Globus pallidus (tissue), 1 donor: ENCODE measurements at regions not wholly inside any gene's neighbourhood (a gene's known extent, or its start where the extent isn't known, plus 50 kb on each side); places are given as distances from the start of the nearest gene placed in this dataset.

Experiments used
- DNase-seq: peaks from one replicate; pipeline ENCODE4 v3.0.0-alpha.2; 2015; ENCODE audit warnings: low spot score

GRCh38 chr5:40413743-40414142 lies 266.0 kb upstream of the PTGER4 start:
- no peak for DNase-seq

- no peak for DNase-seq
Measured at GRCh38 chr5:40412771-40413170, 266.9 kb upstream of the PTGER4 start.

DNA sequence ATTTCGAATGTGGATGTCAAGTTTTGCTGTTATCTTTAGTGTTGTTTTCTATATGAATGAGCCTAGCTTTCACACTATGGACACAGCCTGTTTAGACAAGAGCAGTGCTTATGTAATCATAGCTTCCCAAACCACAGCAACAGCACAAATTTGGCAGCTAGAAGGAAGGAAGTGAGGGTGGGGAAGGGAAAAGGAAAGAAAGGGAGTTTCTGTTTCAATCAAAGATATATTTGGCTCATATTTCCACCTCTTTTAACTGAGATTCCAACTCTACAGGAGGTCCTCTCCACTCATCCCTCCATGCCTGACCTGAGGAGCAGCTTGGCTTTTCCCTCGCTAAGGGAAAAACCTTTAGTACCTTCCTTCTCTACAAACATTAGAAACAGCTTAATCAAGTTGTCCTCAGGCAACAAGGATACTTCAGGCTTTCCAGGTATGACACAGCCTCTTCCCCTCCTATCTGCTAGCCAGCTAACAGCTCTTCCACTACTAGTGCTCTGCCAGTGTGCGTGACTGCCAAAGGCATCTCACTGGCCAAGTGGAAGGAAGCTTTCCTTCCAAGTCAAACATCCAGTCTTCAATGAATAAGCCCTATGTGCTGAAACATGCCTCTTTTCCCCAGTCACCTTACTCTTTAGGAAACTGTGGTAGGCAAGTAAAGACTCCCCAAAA lies 268.6 kb upstream of the PTGER4 start:
- peak; percentile 29 for DNase-seq

DNA sequence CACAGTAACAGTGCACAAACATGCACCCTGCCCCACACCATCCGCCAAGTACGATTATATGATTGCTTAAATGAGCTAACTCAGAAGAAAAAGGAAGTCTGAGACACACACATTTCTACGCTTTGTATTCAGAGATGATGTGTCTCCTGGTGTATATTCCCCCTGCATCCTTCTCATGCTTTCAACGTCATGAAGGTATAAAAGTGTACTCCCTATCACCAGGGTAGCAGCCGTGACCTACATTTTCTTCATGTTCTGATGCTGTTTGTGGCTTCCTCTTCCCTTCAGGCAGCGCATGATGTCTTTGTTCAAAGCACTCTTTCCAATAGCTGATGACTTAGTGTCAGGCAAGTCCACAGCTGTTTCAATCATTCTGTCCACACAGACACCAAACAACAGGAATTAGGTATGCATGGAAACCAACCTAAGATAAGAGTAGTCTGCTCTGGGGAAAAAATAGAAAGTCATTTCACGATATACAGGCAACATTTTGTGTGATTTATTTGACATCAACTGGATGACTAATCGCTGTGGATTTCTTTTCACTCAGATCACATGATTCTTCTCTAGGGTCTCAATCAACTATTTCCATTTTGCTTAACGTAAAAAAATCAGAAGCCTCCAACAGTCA lies 269.4 kb upstream of the PTGER4 start:
- DNase-seq, result peak; percentile 24

GRCh38 chr5:40409601-40410000 lies 270.1 kb upstream of the PTGER4 start:
- DNase-seq, result peak; percentile 22

- peak; percentile 10 for DNase-seq
Measured at GRCh38 chr5:40406741-40407211, 272.9 kb upstream of the PTGER4 start.

DNA sequence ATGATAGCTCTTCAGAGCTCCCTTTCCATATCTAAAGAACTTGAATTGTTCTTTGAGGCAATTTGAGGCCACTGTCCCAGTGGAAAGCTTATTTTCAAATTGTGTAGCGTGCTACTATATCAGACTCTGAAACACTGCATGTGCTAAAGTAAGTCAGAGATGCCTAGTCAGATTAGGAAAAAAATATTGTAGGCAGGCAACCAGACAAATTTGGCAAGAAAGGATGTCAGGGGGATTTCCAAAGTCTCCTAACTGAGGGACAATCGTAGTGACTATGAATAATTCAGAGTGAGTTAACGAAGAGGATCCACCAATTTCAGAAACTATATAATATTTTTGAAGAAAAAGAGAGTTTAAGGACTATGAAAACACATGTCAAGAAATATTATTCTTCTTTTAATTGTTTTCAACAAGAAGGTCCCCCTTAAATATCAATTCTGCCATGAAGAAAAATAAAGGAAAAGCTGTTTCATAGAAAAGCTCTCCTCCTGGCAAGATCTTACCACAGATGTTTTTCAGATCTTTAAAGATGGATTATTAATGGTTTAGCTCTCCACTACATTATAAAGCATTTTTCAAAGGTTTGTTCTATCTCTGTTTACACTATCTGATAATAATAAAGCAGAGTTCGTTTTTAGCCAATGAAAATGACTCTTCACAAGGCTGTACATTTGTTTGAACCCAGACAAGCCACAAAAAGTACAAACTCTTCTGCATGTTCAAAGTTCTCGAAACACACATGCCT lies 273.5 kb upstream of the PTGER4 start:
- no peak for DNase-seq

DNA sequence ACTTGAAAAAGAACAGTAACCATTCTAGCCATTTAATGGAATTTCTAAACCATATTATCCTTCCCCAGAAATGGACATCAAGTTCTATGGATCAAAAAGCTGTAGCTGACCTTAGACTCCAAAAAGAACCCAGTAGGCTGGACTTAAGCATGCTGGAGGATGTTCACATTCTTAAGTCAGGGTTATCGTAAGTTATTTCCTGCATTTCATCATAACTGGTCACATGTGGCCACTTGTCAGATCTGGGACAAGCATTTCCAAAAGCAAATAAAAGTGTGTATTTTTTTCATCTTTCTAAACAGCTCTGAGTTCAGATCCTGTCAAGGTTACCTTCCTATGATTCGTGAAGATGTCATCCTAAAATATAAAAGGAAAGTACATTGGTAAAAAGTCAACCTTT lies 274.5 kb upstream of the PTGER4 start:
- DNase-seq, result no peak

GRCh38 chr5:40404613-40405012 lies 275.1 kb upstream of the PTGER4 start:
- no peak for DNase-seq

- DNase-seq, result no peak
Measured at GRCh38 chr5:40402007-40402364, 277.7 kb upstream of the PTGER4 start.

DNA sequence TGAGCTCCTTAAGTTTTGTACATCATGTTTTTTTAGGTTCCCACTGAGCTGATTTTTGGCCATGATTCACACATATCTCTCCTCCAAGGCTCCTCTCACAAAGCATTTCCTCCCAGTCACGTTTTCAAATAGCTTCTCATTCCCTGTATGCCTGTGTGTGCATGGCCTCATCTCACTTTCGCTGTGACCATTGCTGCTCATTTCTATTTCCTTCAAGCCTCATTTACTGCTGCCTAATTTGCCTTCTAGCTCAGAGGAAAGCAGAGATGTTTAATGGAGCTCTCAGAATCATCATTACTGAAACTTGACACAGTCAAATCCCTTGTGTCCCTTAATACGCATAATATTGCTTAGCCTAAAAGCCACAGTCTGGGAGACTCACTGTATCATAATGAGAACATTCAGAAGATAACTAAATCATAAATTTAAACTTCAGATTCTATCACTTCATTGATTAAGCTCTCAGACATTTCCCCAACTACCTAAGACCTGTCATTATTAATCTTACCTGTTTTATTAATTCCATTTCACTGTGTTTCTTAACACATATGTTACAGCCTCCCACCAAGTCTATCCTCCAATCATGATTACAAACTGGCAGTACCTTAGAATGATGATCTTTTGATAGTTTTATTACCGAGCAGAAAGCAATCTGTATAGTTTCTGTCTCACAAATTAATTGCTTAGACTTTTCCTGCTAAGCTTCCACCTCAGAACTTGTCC lies 278.3 kb upstream of the PTGER4 start:
- DNase-seq, result no peak

GRCh38 chr5:40400245-40400644 lies 279.5 kb upstream of the PTGER4 start:
- no peak for DNase-seq

DNA sequence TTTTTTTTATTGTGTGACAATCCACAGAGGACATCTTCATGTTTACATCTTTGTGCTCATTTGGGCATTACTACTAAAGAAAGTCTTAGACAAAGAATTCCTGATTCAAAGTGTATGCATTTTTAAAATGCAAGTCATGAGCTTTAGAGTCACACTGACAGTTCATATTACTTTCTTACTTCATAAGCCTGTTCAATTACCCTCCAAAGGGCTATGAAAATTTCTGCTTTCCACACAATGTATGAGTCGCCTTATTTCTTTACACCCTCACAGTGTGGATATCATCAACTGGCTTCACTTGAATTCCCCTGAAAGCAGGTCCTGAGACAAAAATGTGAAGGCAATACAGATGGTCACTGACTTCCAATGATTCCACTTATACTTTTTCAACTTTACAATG lies 280.4 kb upstream of the PTGER4 start:
- no peak for DNase-seq

DNA sequence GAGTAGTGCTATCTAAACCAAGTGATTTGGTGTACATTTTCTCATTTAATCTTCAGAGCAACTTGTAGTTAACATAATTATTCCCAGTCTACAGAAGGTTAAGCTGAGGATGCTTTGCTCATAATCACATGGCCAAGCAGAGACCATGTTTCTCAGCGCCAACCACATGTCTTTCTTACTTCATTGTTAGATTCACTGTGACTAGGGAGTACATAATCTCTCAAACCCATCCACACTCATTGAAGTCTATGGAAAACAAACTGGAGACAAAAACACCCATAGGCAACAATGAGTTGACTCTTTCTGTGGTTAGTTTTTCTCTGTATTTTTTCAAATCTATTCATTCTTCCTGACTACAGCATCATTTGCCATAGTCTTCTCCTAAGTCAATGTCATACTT lies 281.7 kb upstream of the PTGER4 start:
- DNase-seq, result no peak

- DNase-seq, result no peak
Measured at GRCh38 chr5:40397091-40397490, 282.6 kb upstream of the PTGER4 start.

GRCh38 chr5:40396317-40396716 lies 283.4 kb upstream of the PTGER4 start:
- DNase-seq, result no peak

GRCh38 chr5:40395251-40395650 lies 284.5 kb upstream of the PTGER4 start:
- no peak for DNase-seq

- no peak for DNase-seq
Measured at GRCh38 chr5:40394698-40395097, 285.0 kb upstream of the PTGER4 start.

DNA sequence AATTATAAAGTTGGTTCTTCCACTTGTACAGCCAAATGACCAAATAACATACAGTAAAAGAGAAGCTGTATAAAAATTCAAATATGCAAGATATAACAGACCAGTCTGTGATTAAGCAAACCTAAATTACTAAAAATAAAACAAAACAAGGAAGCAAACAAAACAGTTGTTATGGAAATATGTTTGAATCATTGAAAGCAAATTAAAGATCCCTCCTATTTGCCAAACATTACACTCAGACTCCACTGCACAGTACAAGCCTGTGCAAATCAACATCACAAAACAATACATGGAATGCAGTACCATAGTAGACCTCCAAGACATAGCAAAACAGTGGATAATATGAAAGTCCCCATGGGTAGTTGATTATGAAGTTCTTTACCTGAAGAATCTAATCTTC lies 288.1 kb upstream of the PTGER4 start:
- no peak for DNase-seq

- no peak for DNase-seq
Measured at GRCh38 chr5:40390281-40391149, 289.2 kb upstream of the PTGER4 start.

DNA sequence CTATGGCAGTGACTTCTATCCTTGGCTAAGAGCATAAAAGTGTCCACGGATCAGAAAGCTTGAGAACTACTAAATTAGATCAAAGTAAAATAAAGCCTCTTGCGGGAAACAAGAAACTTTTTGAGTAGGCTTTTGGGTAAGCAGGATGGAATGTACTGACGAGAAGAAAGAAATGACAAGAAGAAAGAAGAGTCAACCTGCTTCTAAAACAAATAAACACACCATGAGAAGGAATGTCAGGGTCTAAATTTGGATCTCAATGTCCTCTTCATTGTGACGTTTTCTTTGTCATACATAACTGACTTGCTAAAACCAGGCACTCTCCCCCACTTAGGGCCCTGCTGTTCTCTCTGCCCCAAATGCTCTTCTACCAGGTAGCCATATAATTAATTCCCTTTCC lies 290.1 kb upstream of the PTGER4 start:
- DNase-seq, result no peak

DNA sequence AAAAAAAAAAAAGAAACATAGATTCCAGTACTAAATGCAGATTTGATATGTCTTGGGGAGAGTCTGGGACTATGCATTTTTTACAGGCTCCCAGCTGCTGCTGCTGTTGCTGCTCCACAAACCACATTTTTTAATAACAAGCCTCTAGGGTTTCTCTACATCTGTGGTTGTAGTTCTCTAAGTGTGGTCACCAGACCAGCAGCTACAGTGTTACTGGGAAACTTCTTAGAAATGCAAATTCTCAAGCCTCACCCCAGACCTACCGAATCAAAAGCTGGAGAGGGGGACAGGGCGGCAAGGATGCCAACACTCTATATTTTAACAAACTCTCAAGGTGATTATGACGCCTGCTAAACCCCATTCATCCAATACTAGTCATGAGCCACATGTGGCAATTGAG lies 293.4 kb upstream of the PTGER4 start:
- DNase-seq, result no peak
